PFSK-1 (cell line): ENCODE measurements at regions not wholly inside any gene's neighbourhood (a gene's known extent, or its start where the extent isn't known, plus 50 kb on each side); places are given as distances from the start of the nearest gene placed in this dataset.

ENCODE experiments used
- FOXP2 ChIP-seq: optimal IDR thresholded peaks from 2 replicates; pipeline ENCODE3; 2011; ENCODE audit warnings: borderline replicate concordance, control low read depth, inconsistent platforms; ENCODE audit not compliant: insufficient read depth; ENCODE audit errors: extremely low read length, extremely low read depth
- POLR2AphosphoS5 ChIP-seq: IDR thresholded peaks from 2 replicates; pipeline ENCODE4 v1.6.1; 2012; ENCODE audit warnings: low read depth, mild to moderate bottlenecking, control low read depth, low read length, moderate library complexity
- REST ChIP-seq, 2 experiments: IDR thresholded peaks; 2 replicates each; pipeline versions ENCODE4 v1.6.1 to v1.8.0; 2011 to 2012; ENCODE audit warnings: low read depth in 2 of 2, low read length in 2 of 2, control low read depth in 1 of 2, inconsistent platforms in 1 of 2, mild to moderate bottlenecking in 1 of 2, moderate library complexity in 1 of 2; ENCODE audit not compliant: insufficient read depth in 1 of 2
- SIN3A ChIP-seq: IDR thresholded peaks from 2 replicates; pipeline ENCODE4 v1.6.1; 2012; ENCODE audit warnings: mild to moderate bottlenecking, low read length, moderate library complexity, borderline replicate concordance; ENCODE audit not compliant: insufficient read depth
- TAF1 ChIP-seq: IDR thresholded peaks from 2 replicates; pipeline ENCODE4 v1.6.1; 2012; ENCODE audit warnings: low read length, control low read depth, borderline replicate concordance; ENCODE audit not compliant: insufficient read depth

GRCh38 chr7:136254148-136254547 is 277.0 kb upstream of the MTPN start:
- TF ChIP-seq REST (IDR thresholded peaks at IDR 0.05; ENCODE audit: insufficient read depth in 1 of 2, low read depth in 2 of 2, low read length in 2 of 2) (no peak), FOXP2 (no peak)

GRCh38 chr7:136251826-136252225 is 274.7 kb upstream of the MTPN start:
- no peak for TF ChIP-seq SIN3A
- TF ChIP-seq FOXP2: no peak
- no peak for TF ChIP-seq POLR2AphosphoS5
- TF ChIP-seq TAF1: no peak
- TF ChIP-seq REST (IDR thresholded peaks at IDR 0.05; ENCODE audit: insufficient read depth in 1 of 2, low read depth in 2 of 2, low read length in 2 of 2): no peak

- TF ChIP-seq SIN3A (no peak), TAF1 (no peak), FOXP2 (no peak), POLR2AphosphoS5 (no peak), REST (IDR thresholded peaks at IDR 0.05; ENCODE audit: insufficient read depth in 1 of 2, low read depth in 2 of 2, low read length in 2 of 2) (no peak)
Measured at GRCh38 chr7:136247211-136247610, 270.1 kb upstream of the MTPN start.

GRCh38 chr7:136245327-136246004 is 268.3 kb upstream of the MTPN start:
- TF ChIP-seq SIN3A (no peak), REST (IDR thresholded peaks at IDR 0.05; ENCODE audit: insufficient read depth in 1 of 2, low read depth in 2 of 2, low read length in 2 of 2) (no peak), TAF1 (no peak), FOXP2 (no peak), POLR2AphosphoS5 (no peak)

- no peak for TF ChIP-seq POLR2AphosphoS5
- no peak for TF ChIP-seq TAF1
- no peak for TF ChIP-seq FOXP2
- TF ChIP-seq REST (IDR thresholded peaks at IDR 0.05; ENCODE audit: insufficient read depth in 1 of 2, low read depth in 2 of 2, low read length in 2 of 2): no peak
- TF ChIP-seq SIN3A: no peak
Measured at GRCh38 chr7:136234040-136234439, 256.9 kb upstream of the MTPN start.
